ENCODE measurements at regions not wholly inside any gene's neighbourhood (a gene's known extent, or its start where the extent isn't known, plus 50 kb on each side); places are given as distances from the start of the nearest gene placed in this dataset.
"Not testable (repeated sequence)": the region's sequence is repeated elsewhere in the genome, so short reads cannot be mapped to it uniquely, and the experiment has no call there.

GRCh38 chr16:13344001-13344400 is 442.6 kb downstream of the SHISA9 start:
- H3K9me3 Mint-ChIP-seq: peaks cover 4% of the 10 kb centered on the region
- no peak overlapping the region for H3K4me3 Mint-ChIP-seq
- H3K27me3 Mint-ChIP-seq: no peaks in the 10 kb centered on the region
- ATAC-seq (replicated peaks; ENCODE audit: extremely low read depth, poor library complexity, severe bottlenecking): no peak
- no peaks in the 10 kb centered on the region for H3K36me3 Mint-ChIP-seq (ENCODE audit: insufficient read depth)
- H3K4me1 Mint-ChIP-seq: no peaks in the 10 kb centered on the region
- no peak overlapping the region for H3K27ac Mint-ChIP-seq (ENCODE audit: low read depth)
- no peak for DNase-seq (ENCODE audit: low spot score in 2 of 2)

- no peak for DNase-seq (ENCODE audit: low spot score in 2 of 2)
Observed at GRCh38 chr16:13348416-13348815, 447.0 kb downstream of the SHISA9 start.

GRCh38 chr16:13350000-13350399 is 448.6 kb downstream of the SHISA9 start:
- H3K4me1 Mint-ChIP-seq: no peaks in the 10 kb centered on the region
- H3K9me3 Mint-ChIP-seq: peaks cover 6% of the 10 kb centered on the region
- H3K4me3 Mint-ChIP-seq: no peak overlapping the region
- DNase-seq (ENCODE audit: low spot score in 2 of 2) (no peak), ATAC-seq (replicated peaks; ENCODE audit: extremely low read depth, poor library complexity, severe bottlenecking) (no peak)
- H3K27ac Mint-ChIP-seq (ENCODE audit: low read depth): no peak overlapping the region
- H3K36me3 Mint-ChIP-seq (ENCODE audit: insufficient read depth): no peaks in the 10 kb centered on the region
- H3K27me3 Mint-ChIP-seq: no peaks in the 10 kb centered on the region

More at GRCh38 chr16:13348416-13348815, 447.0 kb downstream of the SHISA9 start:
- no peaks in the 10 kb centered on the region for H3K36me3 Mint-ChIP-seq (ENCODE audit: insufficient read depth)
- no peak for ATAC-seq (replicated peaks; ENCODE audit: extremely low read depth, poor library complexity, severe bottlenecking)
- no peaks in the 10 kb centered on the region for H3K4me1 Mint-ChIP-seq
- no peaks in the 10 kb centered on the region for H3K9me3 Mint-ChIP-seq
- H3K27me3 Mint-ChIP-seq: no peaks in the 10 kb centered on the region
- H3K27ac Mint-ChIP-seq (ENCODE audit: low read depth): no peak overlapping the region
- H3K4me3 Mint-ChIP-seq: no peak overlapping the region

- Mint-ChIP-seq H3K36me3 (ENCODE audit: insufficient read depth) (no peaks in the 10 kb centered on the region), H3K9me3 (peaks cover 6% of the 10 kb centered on the region), H3K27ac (ENCODE audit: low read depth) (no peak overlapping the region), H3K4me1 (no peaks in the 10 kb centered on the region), H3K27me3 (no peaks in the 10 kb centered on the region), H3K4me3 (no peak overlapping the region)
- no peak for DNase-seq (ENCODE audit: low spot score in 2 of 2)
- no peak for ATAC-seq (replicated peaks; ENCODE audit: extremely low read depth, poor library complexity, severe bottlenecking)
Observed at GRCh38 chr16:13351181-13351580, 449.8 kb downstream of the SHISA9 start.

- H3K4me1 Mint-ChIP-seq: no peaks in the 10 kb centered on the region
Observed at GRCh38 chr16:13351601-13352217, 450.3 kb downstream of the SHISA9 start.

GRCh38 chr16:13352796-13353195 is 451.4 kb downstream of the SHISA9 start:
- not testable (repeated sequence) for H3K27me3 Mint-ChIP-seq; ATAC-seq (replicated peaks; ENCODE audit: extremely low read depth, poor library complexity, severe bottlenecking); DNase-seq (ENCODE audit: low spot score in 2 of 2); H3K4me1 Mint-ChIP-seq; H3K36me3 Mint-ChIP-seq (ENCODE audit: insufficient read depth); H3K27ac Mint-ChIP-seq (ENCODE audit: low read depth); H3K4me3 Mint-ChIP-seq
- peaks cover 13% of the 10 kb centered on the region for H3K9me3 Mint-ChIP-seq

More at GRCh38 chr16:13351601-13352217, 450.3 kb downstream of the SHISA9 start:
- H3K27me3 Mint-ChIP-seq: no peaks in the 10 kb centered on the region
- H3K27ac Mint-ChIP-seq (ENCODE audit: low read depth): no peak overlapping the region
- H3K4me3 Mint-ChIP-seq: no peak overlapping the region
- ATAC-seq (replicated peaks; ENCODE audit: extremely low read depth, poor library complexity, severe bottlenecking): no peak
- no peaks in the 10 kb centered on the region for H3K36me3 Mint-ChIP-seq (ENCODE audit: insufficient read depth)
- no peak for DNase-seq (ENCODE audit: low spot score in 2 of 2)
- H3K9me3 Mint-ChIP-seq: peaks cover 8% of the 10 kb centered on the region

- H3K27ac Mint-ChIP-seq (ENCODE audit: low read depth); H3K27me3 Mint-ChIP-seq; H3K4me1 Mint-ChIP-seq; H3K4me3 Mint-ChIP-seq; ATAC-seq (replicated peaks; ENCODE audit: extremely low read depth, poor library complexity, severe bottlenecking); DNase-seq (ENCODE audit: low spot score in 2 of 2); H3K36me3 Mint-ChIP-seq (ENCODE audit: insufficient read depth): not testable (repeated sequence)
- H3K9me3 Mint-ChIP-seq: peaks cover 32% of the 10 kb centered on the region
Observed at GRCh38 chr16:13357842-13358241, 456.4 kb downstream of the SHISA9 start.

- DNase-seq (ENCODE audit: low spot score in 2 of 2) (no peak), ATAC-seq (replicated peaks; ENCODE audit: extremely low read depth, poor library complexity, severe bottlenecking) (no peak)
- H3K36me3 Mint-ChIP-seq (ENCODE audit: insufficient read depth): no peaks in the 10 kb centered on the region
- H3K4me1 Mint-ChIP-seq: no peaks in the 10 kb centered on the region
- H3K27me3 Mint-ChIP-seq: no peaks in the 10 kb centered on the region
- H3K9me3 Mint-ChIP-seq: peaks cover 26% of the 10 kb centered on the region
- H3K4me3 Mint-ChIP-seq: no peak overlapping the region
- no peak overlapping the region for H3K27ac Mint-ChIP-seq (ENCODE audit: low read depth)
Observed at GRCh38 chr16:13359835-13360234, 458.4 kb downstream of the SHISA9 start.

GRCh38 chr16:13372421-13372820 is 471.0 kb downstream of the SHISA9 start:
- Mint-ChIP-seq H3K4me1 (no peaks in the 10 kb centered on the region), H3K27me3 (no peaks in the 10 kb centered on the region), H3K27ac (ENCODE audit: low read depth) (no peak overlapping the region), H3K4me3 (no peak overlapping the region), H3K9me3 (peaks cover 16% of the 10 kb centered on the region), H3K36me3 (ENCODE audit: insufficient read depth) (no peaks in the 10 kb centered on the region)
- DNase-seq (ENCODE audit: low spot score in 2 of 2) (no peak), ATAC-seq (replicated peaks; ENCODE audit: extremely low read depth, poor library complexity, severe bottlenecking) (no peak)

- H3K9me3 Mint-ChIP-seq: peaks cover 21% of the 10 kb centered on the region
Observed at GRCh38 chr16:13376174-13376573, 474.8 kb downstream of the SHISA9 start.

GRCh38 chr16:13377143-13377542 is 475.7 kb downstream of the SHISA9 start:
- Mint-ChIP-seq H3K27ac (ENCODE audit: low read depth) (no peak overlapping the region), H3K4me3 (no peak overlapping the region), H3K4me1 (no peaks in the 10 kb centered on the region), H3K9me3 (peaks cover 24% of the 10 kb centered on the region), H3K27me3 (no peaks in the 10 kb centered on the region), H3K36me3 (ENCODE audit: insufficient read depth) (peaks cover 1% of the 10 kb centered on the region)
- no peak for ATAC-seq (replicated peaks; ENCODE audit: extremely low read depth, poor library complexity, severe bottlenecking)
- DNase-seq (ENCODE audit: low spot score in 2 of 2): no peak

More at GRCh38 chr16:13376174-13376573, 474.8 kb downstream of the SHISA9 start:
- Mint-ChIP-seq H3K36me3 (ENCODE audit: insufficient read depth) (peaks cover under 1% of the 10 kb centered on the region), H3K27me3 (no peaks in the 10 kb centered on the region), H3K4me3 (no peak overlapping the region), H3K27ac (ENCODE audit: low read depth) (no peak overlapping the region), H3K4me1 (no peaks in the 10 kb centered on the region)
- no peak for DNase-seq (ENCODE audit: low spot score in 2 of 2)
- no peak for ATAC-seq (replicated peaks; ENCODE audit: extremely low read depth, poor library complexity, severe bottlenecking)

GRCh38 chr16:13378151-13378550 is 476.8 kb downstream of the SHISA9 start:
- no peaks in the 10 kb centered on the region for H3K4me1 Mint-ChIP-seq
- H3K36me3 Mint-ChIP-seq (ENCODE audit: insufficient read depth): peaks cover 1% of the 10 kb centered on the region
- ATAC-seq (replicated peaks; ENCODE audit: extremely low read depth, poor library complexity, severe bottlenecking) (no peak), DNase-seq (ENCODE audit: low spot score in 2 of 2) (no peak)
- H3K27me3 Mint-ChIP-seq: no peaks in the 10 kb centered on the region
- peaks cover 28% of the 10 kb centered on the region for H3K9me3 Mint-ChIP-seq
- no peak overlapping the region for H3K4me3 Mint-ChIP-seq
- no peak overlapping the region for H3K27ac Mint-ChIP-seq (ENCODE audit: low read depth)

GRCh38 chr16:13379266-13379665 is 477.9 kb downstream of the SHISA9 start:
- Mint-ChIP-seq H3K36me3 (ENCODE audit: insufficient read depth) (peaks cover 1% of the 10 kb centered on the region), H3K9me3 (peaks cover 32% of the 10 kb centered on the region), H3K4me3 (no peak overlapping the region), H3K27me3 (no peaks in the 10 kb centered on the region), H3K27ac (ENCODE audit: low read depth) (no peak overlapping the region), H3K4me1 (no peaks in the 10 kb centered on the region)
- ATAC-seq (replicated peaks; ENCODE audit: extremely low read depth, poor library complexity, severe bottlenecking): no peak
- DNase-seq (ENCODE audit: low spot score in 2 of 2): no peak
